ENCODE measurements at regions not wholly inside any gene's neighbourhood (a gene's known extent, or its start where the extent isn't known, plus 50 kb on each side); places are given as distances from the start of the nearest gene placed in this dataset.

GRCh38 chr18:41613003-41613609 lies 341.9 kb upstream of the PIK3C3 start:
- Histone ChIP-seq H3K4me3 (ENCODE audit: low read depth, low read length, poor library complexity, severe bottlenecking) (no peak overlapping the region), H3K27ac (ENCODE audit: low read depth, low read length, poor library complexity, severe bottlenecking) (no peak overlapping the region), H3F3A (ENCODE audit: insufficient read depth, low read length) (no peaks in the 10 kb centered on the region), H3K9me2 (ENCODE audit: low read depth, low read length) (no peaks in the 10 kb centered on the region), H2AFZ (ENCODE audit: low read length) (no peak overlapping the region), H3K9me3 (ENCODE audit: low read length) (no peaks in the 10 kb centered on the region), H3K79me2 (ENCODE audit: insufficient read depth, low read length) (no peaks in the 10 kb centered on the region), H3K4me1 (ENCODE audit: insufficient read depth, low read length, severe bottlenecking) (no peaks in the 10 kb centered on the region), H3K27me3 (ENCODE audit: insufficient read depth, low read length) (no peaks in the 10 kb centered on the region), H4K20me1 (ENCODE audit: insufficient read depth, low read length) (no peaks in the 10 kb centered on the region), H3K4me2 (ENCODE audit: low read length) (no peak overlapping the region), H3K36me3 (ENCODE audit: insufficient read depth, low read length) (no peaks in the 10 kb centered on the region), H3K9ac (ENCODE audit: low read length) (no peak overlapping the region)
- TF ChIP-seq EZH2 (IDR thresholded peaks at IDR 0.05; ENCODE audit: borderline replicate concordance, low read length): no peak
- no peak for TF ChIP-seq CTCF (IDR thresholded peaks at IDR 0.05; ENCODE audit: low read length)

GRCh38 chr18:41604964-41605363 lies 350.1 kb upstream of the PIK3C3 start:
- Histone ChIP-seq H3K4me2 (ENCODE audit: low read length) (no peak overlapping the region), H3K9me3 (ENCODE audit: low read length) (no peaks in the 10 kb centered on the region), H3K4me3 (ENCODE audit: low read depth, low read length, poor library complexity, severe bottlenecking) (no peak overlapping the region), H3K27me3 (ENCODE audit: insufficient read depth, low read length) (no peaks in the 10 kb centered on the region), H3K79me2 (ENCODE audit: insufficient read depth, low read length) (no peaks in the 10 kb centered on the region), H3K4me1 (ENCODE audit: insufficient read depth, low read length, severe bottlenecking) (no peaks in the 10 kb centered on the region), H2AFZ (ENCODE audit: low read length) (no peak overlapping the region), H3K27ac (ENCODE audit: low read depth, low read length, poor library complexity, severe bottlenecking) (no peak overlapping the region), H3F3A (ENCODE audit: insufficient read depth, low read length) (no peaks in the 10 kb centered on the region), H3K9ac (ENCODE audit: low read length) (no peak overlapping the region), H3K9me2 (ENCODE audit: low read depth, low read length) (no peaks in the 10 kb centered on the region), H3K36me3 (ENCODE audit: insufficient read depth, low read length) (no peaks in the 10 kb centered on the region), H4K20me1 (ENCODE audit: insufficient read depth, low read length) (no peaks in the 10 kb centered on the region)
- no peak for TF ChIP-seq CTCF (IDR thresholded peaks at IDR 0.05; ENCODE audit: low read length)
- no peak for TF ChIP-seq EZH2 (IDR thresholded peaks at IDR 0.05; ENCODE audit: borderline replicate concordance, low read length)

- Histone ChIP-seq H3K9me3 (ENCODE audit: low read length) (no peaks in the 10 kb centered on the region), H3K9ac (ENCODE audit: low read length) (no peak overlapping the region), H3F3A (ENCODE audit: insufficient read depth, low read length) (no peaks in the 10 kb centered on the region), H4K20me1 (ENCODE audit: insufficient read depth, low read length) (no peaks in the 10 kb centered on the region), H3K27me3 (ENCODE audit: insufficient read depth, low read length) (no peaks in the 10 kb centered on the region), H3K4me3 (ENCODE audit: low read depth, low read length, poor library complexity, severe bottlenecking) (no peak overlapping the region), H2AFZ (ENCODE audit: low read length) (no peak overlapping the region), H3K79me2 (ENCODE audit: insufficient read depth, low read length) (no peaks in the 10 kb centered on the region), H3K4me2 (ENCODE audit: low read length) (no peak overlapping the region), H3K4me1 (ENCODE audit: insufficient read depth, low read length, severe bottlenecking) (no peaks in the 10 kb centered on the region), H3K36me3 (ENCODE audit: insufficient read depth, low read length) (no peaks in the 10 kb centered on the region), H3K27ac (ENCODE audit: low read depth, low read length, poor library complexity, severe bottlenecking) (no peak overlapping the region), H3K9me2 (ENCODE audit: low read depth, low read length) (no peaks in the 10 kb centered on the region)
- TF ChIP-seq EZH2 (IDR thresholded peaks at IDR 0.05; ENCODE audit: borderline replicate concordance, low read length) (no peak), CTCF (IDR thresholded peaks at IDR 0.05; ENCODE audit: low read length) (no peak)
These were observed 353.0 kb upstream of the PIK3C3 start for GRCh38 chr18:41602034-41602433.
